Astrocyte (in vitro differentiated cells and primary cell): ENCODE measurements at regions not wholly inside any gene's neighbourhood (a gene's known extent, or its start where the extent isn't known, plus 50 kb on each side); places are given as distances from the start of the nearest gene placed in this dataset.

Experiments
- DNase-seq: peaks from one replicate; pipeline ENCODE4 v3.0.0-alpha.2; 2010; ENCODE audit warnings: low read depth
- FAIRE-seq: peaks from 2 replicates; lab custom pipeline; 2011; peaks lifted over from hg19 to GRCh38; lab: Jason Lieb, UNC
- H2AFZ ChIP-seq: 2 replicates; pipeline ENCODE4 v1.6.0; 2012; ENCODE audit warnings: low read depth, low read length, inconsistent platforms
- H3K27ac ChIP-seq: 2 replicates; pipeline ENCODE4 v1.5.1; 2011; ENCODE audit warnings: low read depth, low read length, inconsistent platforms
- H3K27me3 ChIP-seq: 2 replicates; pipeline ENCODE4 v1.6.0; 2011; ENCODE audit warnings: low read length, inconsistent platforms; ENCODE audit not compliant: insufficient read depth
- H3K36me3 ChIP-seq: 2 replicates; pipeline ENCODE4 v1.5.1; 2011; ENCODE audit warnings: low read length, inconsistent platforms; ENCODE audit not compliant: insufficient read depth
- H3K4me1 ChIP-seq: 2 replicates; pipeline ENCODE4 v1.5.1; 2011; ENCODE audit warnings: low read length, inconsistent platforms; ENCODE audit not compliant: insufficient read depth
- H3K4me2 ChIP-seq: 2 replicates; pipeline ENCODE4 v1.6.0; 2012; ENCODE audit warnings: low read length, inconsistent platforms
- H3K4me3 ChIP-seq: 2 replicates; pipeline ENCODE4 v1.5.1; 2011; ENCODE audit warnings: low read depth, mild to moderate bottlenecking, low read length, inconsistent platforms; ENCODE audit not compliant: insufficient read depth
- H3K79me2 ChIP-seq: 2 replicates; pipeline ENCODE4 v1.6.0; 2012; ENCODE audit warnings: mild to moderate bottlenecking, low read length, inconsistent platforms; ENCODE audit not compliant: insufficient read depth
- H3K9ac ChIP-seq: 2 replicates; pipeline ENCODE4 v1.6.0; 2012; ENCODE audit warnings: mild to moderate bottlenecking, low read length, inconsistent platforms
- H3K9me3 ChIP-seq: 2 replicates; pipeline ENCODE4 v1.5.1; 2012; ENCODE audit warnings: low read depth, mild to moderate bottlenecking, low read length, inconsistent platforms; ENCODE audit not compliant: insufficient read depth
- H4K20me1 ChIP-seq: 2 replicates; pipeline ENCODE4 v1.6.0; 2012; ENCODE audit warnings: low read length, inconsistent platforms; ENCODE audit not compliant: insufficient read depth
- H3K27ac Mint-ChIP-seq: one replicate; pipeline ENCODE4 v1.8.0; 2021; ENCODE audit warnings: mild to moderate bottlenecking, mixed read lengths; ENCODE audit not compliant: unreplicated experiment
- H3K27me3 Mint-ChIP-seq: one replicate; pipeline ENCODE4 v1.8.0; 2021; ENCODE audit warnings: low read depth, mixed read lengths; ENCODE audit not compliant: unreplicated experiment
- H3K36me3 Mint-ChIP-seq: one replicate; pipeline ENCODE4 v1.8.0; 2021; ENCODE audit warnings: low read depth, mixed read lengths; ENCODE audit not compliant: unreplicated experiment
- H3K4me1 Mint-ChIP-seq: one replicate; pipeline ENCODE4 v1.8.0; 2021; ENCODE audit warnings: low read depth, mixed read lengths; ENCODE audit not compliant: unreplicated experiment
- H3K4me3 Mint-ChIP-seq: one replicate; pipeline ENCODE4 v1.8.0; 2021; ENCODE audit warnings: mild to moderate bottlenecking, moderate library complexity, mixed read lengths; ENCODE audit not compliant: unreplicated experiment
- H3K9me3 Mint-ChIP-seq: one replicate; pipeline ENCODE4 v1.8.0; 2021; ENCODE audit warnings: mild to moderate bottlenecking, mixed read lengths; ENCODE audit not compliant: unreplicated experiment
- CTCF ChIP-seq: IDR thresholded peaks from 2 replicates; pipeline ENCODE4 v1.5.1; 2011; ENCODE audit warnings: low read depth, mild to moderate bottlenecking, inconsistent platforms, low read length, moderate library complexity; ENCODE audit not compliant: insufficient read depth
- EZH2 ChIP-seq: IDR thresholded peaks from 2 replicates; pipeline ENCODE4 v1.6.1; 2012; ENCODE audit warnings: mild to moderate bottlenecking, low read length, inconsistent platforms; ENCODE audit not compliant: insufficient read depth

DNA sequence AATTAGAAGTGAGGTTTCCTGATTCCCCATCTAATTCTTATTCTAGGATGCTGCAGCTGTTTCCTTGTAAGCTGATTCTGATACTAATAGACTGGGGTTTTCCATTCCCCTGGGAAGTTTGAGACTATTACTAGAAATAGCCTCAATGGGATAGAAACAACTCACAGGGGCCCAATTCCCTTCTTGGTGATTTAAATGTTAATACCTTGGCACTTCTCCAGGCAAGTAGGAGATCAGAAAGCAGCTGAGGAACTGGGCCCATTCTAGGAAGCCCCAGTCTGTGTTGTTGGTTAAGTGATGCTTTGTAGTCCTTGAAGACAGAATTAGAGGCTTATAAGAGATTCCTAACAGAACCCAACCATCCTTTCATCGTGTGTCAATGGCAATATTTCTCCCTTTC is 407.0 kb upstream of the SEL1L start:
- no peak overlapping the region for H3K27ac ChIP-seq
- no peaks in the 10 kb centered on the region for H3K27me3 Mint-ChIP-seq
- FAIRE-seq, result no peak

DNA sequence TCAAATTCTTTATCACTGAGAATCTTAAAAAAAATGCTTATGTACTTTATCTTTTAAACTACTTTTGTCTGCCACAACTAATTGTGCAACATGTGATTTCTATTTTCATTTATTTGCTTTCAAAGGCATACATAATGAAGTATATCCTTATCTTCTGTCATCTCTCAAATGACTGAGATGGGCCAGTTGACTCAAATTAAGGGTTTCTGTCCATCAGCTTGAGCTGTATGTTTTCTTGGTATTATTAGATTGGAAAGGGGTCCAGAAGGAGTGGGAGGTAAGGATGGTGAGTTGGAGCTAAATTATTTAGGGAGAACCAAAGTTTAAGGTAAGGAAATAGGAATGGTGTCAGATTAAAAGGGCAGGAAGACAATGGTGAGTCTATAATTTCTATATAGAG is 408.4 kb upstream of the SEL1L start:
- no peak for FAIRE-seq
- Mint-ChIP-seq H3K27me3 (no peaks in the 10 kb centered on the region), H3K4me3 (no peak overlapping the region)

More for the DNA sequence above, 407.0 kb upstream of the SEL1L start:
- H3K9me3 Mint-ChIP-seq, result peaks cover 2% of the 10 kb centered on the region
- no peak overlapping the region for H3K9ac ChIP-seq
- no peaks in the 10 kb centered on the region for H4K20me1 ChIP-seq
- no peak for TF ChIP-seq EZH2
- no peak for TF ChIP-seq CTCF
- no peaks in the 10 kb centered on the region for H3K4me1 Mint-ChIP-seq
- no peak overlapping the region for H3K4me2 ChIP-seq
- H3K4me1 ChIP-seq, result no peaks in the 10 kb centered on the region
- no peaks in the 10 kb centered on the region for H3K9me3 ChIP-seq
- DNase-seq, result no peak
- H3K36me3 ChIP-seq, result no peaks in the 10 kb centered on the region
- no peak overlapping the region for H3K27ac Mint-ChIP-seq
- no peak overlapping the region for H3K4me3 ChIP-seq
- no peaks in the 10 kb centered on the region for H3K27me3 ChIP-seq
- no peak overlapping the region for H2AFZ ChIP-seq
- no peaks in the 10 kb centered on the region for H3K79me2 ChIP-seq
- H3K36me3 Mint-ChIP-seq, result no peaks in the 10 kb centered on the region
- no peak overlapping the region for H3K4me3 Mint-ChIP-seq

More for the DNA sequence above, 408.4 kb upstream of the SEL1L start:
- no peaks in the 10 kb centered on the region for H3K4me1 ChIP-seq
- no peaks in the 10 kb centered on the region for H3K4me1 Mint-ChIP-seq
- peaks cover 2% of the 10 kb centered on the region for H3K9me3 Mint-ChIP-seq
- no peak overlapping the region for H3K4me2 ChIP-seq
- H3K79me2 ChIP-seq, result no peaks in the 10 kb centered on the region
- no peaks in the 10 kb centered on the region for H3K36me3 Mint-ChIP-seq
- no peak overlapping the region for H2AFZ ChIP-seq
- no peaks in the 10 kb centered on the region for H3K36me3 ChIP-seq
- no peak overlapping the region for H3K4me3 ChIP-seq
- H4K20me1 ChIP-seq, result no peaks in the 10 kb centered on the region
- peaks cover under 1% of the 10 kb centered on the region for H3K9me3 ChIP-seq
- no peaks in the 10 kb centered on the region for H3K27me3 ChIP-seq
- H3K27ac Mint-ChIP-seq, result no peak overlapping the region
- no peak overlapping the region for H3K27ac ChIP-seq
- no peak for TF ChIP-seq EZH2
- TF ChIP-seq CTCF, result no peak
- no peak for DNase-seq
- no peak overlapping the region for H3K9ac ChIP-seq
